GM13976 (cell line): ENCODE measurements at regions not wholly inside any gene's neighbourhood (a gene's known extent, or its start where the extent isn't known, plus 50 kb on each side); places are given as distances from the start of the nearest gene placed in this dataset.

Source experiments
- DNase-seq: peaks from one replicate; pipeline ENCODE4 v3.0.0; 2012; ENCODE audit warnings: low spot score
- CTCF ChIP-seq: IDR thresholded peaks from 2 replicates; pipeline ENCODE4 v1.5.1; 2012; ENCODE audit warnings: borderline replicate concordance, mild to moderate bottlenecking; ENCODE audit not compliant: insufficient read depth; ENCODE audit errors: extremely low read depth, missing control alignments, control extremely low read depth
- in situ Hi-C: fragments of 300-500 bp; cut with MboI; formaldehyde crosslinking; loops from one replicate; pipeline ENCODE4 v1.12.0; 2022; ENCODE audit warnings: low sequenced_read_pairs, mixed read lengths, inconsistent platforms; ENCODE audit not compliant: unreplicated experiment

- in situ Hi-C loops = no loop called here
- TF ChIP-seq CTCF = no peak
- DNase-seq = no peak
These were observed 130.6 kb upstream of the LSM8 start for GRCh38 chr7:118053353-118053752.

GRCh38 chr7:118054529-118054928 is 129.4 kb upstream of the LSM8 start:
- in situ Hi-C loops = no loop called here
- no peak for TF ChIP-seq CTCF
- DNase-seq = no peak

GRCh38 chr7:118055647-118056046 is 128.3 kb upstream of the LSM8 start:
- in situ Hi-C loops = no loop called here

GRCh38 chr7:118057404-118057803 is 126.6 kb upstream of the LSM8 start:
- TF ChIP-seq CTCF = no peak
- DNase-seq = no peak
- in situ Hi-C loops = no loop called here

More at GRCh38 chr7:118055647-118056046, 128.3 kb upstream of the LSM8 start:
- no peak for TF ChIP-seq CTCF
- DNase-seq = no peak

- in situ Hi-C loops = no loop called here
- DNase-seq = no peak
- TF ChIP-seq CTCF = no peak
These were observed 124.8 kb upstream of the LSM8 start for GRCh38 chr7:118059209-118059608.

GRCh38 chr7:118060692-118061091 is 123.3 kb upstream of the LSM8 start:
- no peak for DNase-seq
- no peak for TF ChIP-seq CTCF
- in situ Hi-C loops = no loop called here

- no peak for DNase-seq
- in situ Hi-C loops = no loop called here
- TF ChIP-seq CTCF = no peak
These were observed 122.6 kb upstream of the LSM8 start for GRCh38 chr7:118061386-118061785.
